ENCODE measurements at regions not wholly inside any gene's neighbourhood (a gene's known extent, or its start where the extent isn't known, plus 50 kb on each side); places are given as distances from the start of the nearest gene placed in this dataset.
"Not testable (repeated sequence)": the region's sequence is repeated elsewhere in the genome, so short reads cannot be mapped to it uniquely, and the experiment has no call there.

- Histone ChIP-seq H2AFZ (ENCODE audit: low read length) (no peak overlapping the region), H3K14ac (ENCODE audit: insufficient read depth, low read length) (no peak overlapping the region), H3K27me3 (ENCODE audit: insufficient read depth, low read length) (no peaks in the 10 kb centered on the region), H2BK15ac (ENCODE audit: low read depth, low read length) (no peak overlapping the region), H3K79me1 (ENCODE audit: insufficient read depth, low read depth, low read length, poor library complexity, severe bottlenecking) (no peaks in the 10 kb centered on the region), H2BK20ac (ENCODE audit: low read depth, low read length, poor library complexity, severe bottlenecking) (no peak overlapping the region), H3T11ph (ENCODE audit: low read length) (no peak overlapping the region), H3K4me2 (ENCODE audit: insufficient read depth, insufficient read length, low read length) (no peak overlapping the region), H3K27ac (ENCODE audit: insufficient read length, low read depth, low read length) (no peak overlapping the region), H2AK5ac (ENCODE audit: insufficient read length, low read length) (no peak overlapping the region), H3K4ac (ENCODE audit: low read depth, low read length) (no peak overlapping the region), H3K23ac (ENCODE audit: insufficient read length, low read depth, low read length) (no peak overlapping the region), H3K9me3 (ENCODE audit: control insufficient read depth, low read depth, low read length) (peaks cover 6% of the 10 kb centered on the region), H3K23me2 (ENCODE audit: insufficient read length, low read depth, low read length, poor library complexity, severe bottlenecking) (no peaks in the 10 kb centered on the region), H4K20me1 (ENCODE audit: control insufficient read depth, insufficient read depth, insufficient read length) (no peaks in the 10 kb centered on the region), H3K18ac (ENCODE audit: insufficient read length, low read depth, low read length) (no peak overlapping the region), H4K5ac (ENCODE audit: insufficient read length, low read depth, low read length) (no peak overlapping the region), H4K8ac (replicated peaks; ENCODE audit: insufficient read length, low read depth, low read length) (no peak overlapping the region), H3K4me1 (ENCODE audit: insufficient read depth, low read length) (no peaks in the 10 kb centered on the region), H4K91ac (ENCODE audit: insufficient read length, low read depth, low read length) (no peak overlapping the region), H3K56ac (ENCODE audit: insufficient read length, low read depth, low read length) (no peak overlapping the region), H3K9ac (ENCODE audit: extremely low read depth, insufficient read length, low read length) (no peak overlapping the region), H2BK12ac (ENCODE audit: insufficient read length, low read depth, low read length) (no peak overlapping the region), H3K79me2 (ENCODE audit: insufficient read depth, low read length) (no peaks in the 10 kb centered on the region), H2BK5ac (ENCODE audit: insufficient read length, low read length) (no peak overlapping the region), H2BK120ac (ENCODE audit: low read depth, low read length, poor library complexity, severe bottlenecking) (no peak overlapping the region)
- DNase-seq = no peak
- no peak for TF ChIP-seq CTCF (conservative IDR thresholded peaks at IDR 0.05)
- no peak overlapping the region for H3K4me3 Mint-ChIP-seq
- H3K4me1 Mint-ChIP-seq = no peaks in the 10 kb centered on the region
- H3K9me3 Mint-ChIP-seq = peaks cover 5 to 7% of the 10 kb centered on the region in 2 experiments; a peak in 3 of 5 replicates
- H3K27ac Mint-ChIP-seq = no peak overlapping the region
- peaks cover 0 to 8% (median 0%) of the 10 kb centered on the region in 3 experiments; a peak in 1 of 7 replicates for H3K36me3 Mint-ChIP-seq (ENCODE audit: insufficient read depth in 1 of 3, low read depth in 3 of 3)
- no peaks in the 10 kb centered on the region; the same call in none of the 2 replicates for H3K27me3 Mint-ChIP-seq (ENCODE audit: low read depth)
Observed at GRCh38 chr12:59396519-59396918, 199.3 kb upstream of the SLC16A7 start.

GRCh38 chr12:59395310-59395709 is 200.5 kb upstream of the SLC16A7 start:
- H3K79me2 ChIP-seq (ENCODE audit: insufficient read depth, low read length); H3K79me1 ChIP-seq (ENCODE audit: insufficient read depth, low read depth, low read length, poor library complexity, severe bottlenecking); H3K23me2 ChIP-seq (ENCODE audit: insufficient read length, low read depth, low read length, poor library complexity, severe bottlenecking); H3K27me3 ChIP-seq (ENCODE audit: insufficient read depth, low read length); H3K4me3 Mint-ChIP-seq; H3T11ph ChIP-seq (ENCODE audit: low read length); H3K14ac ChIP-seq (ENCODE audit: insufficient read depth, low read length); H2BK120ac ChIP-seq (ENCODE audit: low read depth, low read length, poor library complexity, severe bottlenecking); H2BK15ac ChIP-seq (ENCODE audit: low read depth, low read length); DNase-seq; H3K18ac ChIP-seq (ENCODE audit: insufficient read length, low read depth, low read length); H3K4ac ChIP-seq (ENCODE audit: low read depth, low read length); H4K91ac ChIP-seq (ENCODE audit: insufficient read length, low read depth, low read length); H2BK5ac ChIP-seq (ENCODE audit: insufficient read length, low read length); H4K5ac ChIP-seq (ENCODE audit: insufficient read length, low read depth, low read length); H3K27ac Mint-ChIP-seq; H3K36me3 Mint-ChIP-seq (ENCODE audit: insufficient read depth in 1 of 3, low read depth in 3 of 3); H2AFZ ChIP-seq (ENCODE audit: low read length); H2BK12ac ChIP-seq (ENCODE audit: insufficient read length, low read depth, low read length); H3K27me3 Mint-ChIP-seq (ENCODE audit: low read depth); H3K4me2 ChIP-seq (ENCODE audit: insufficient read depth, insufficient read length, low read length); H3K9ac ChIP-seq (ENCODE audit: extremely low read depth, insufficient read length, low read length); H4K20me1 ChIP-seq (ENCODE audit: control insufficient read depth, insufficient read depth, insufficient read length); H3K23ac ChIP-seq (ENCODE audit: insufficient read length, low read depth, low read length); H3K27ac ChIP-seq (ENCODE audit: insufficient read length, low read depth, low read length); H3K4me1 ChIP-seq (ENCODE audit: insufficient read depth, low read length); H3K9me3 ChIP-seq (ENCODE audit: control insufficient read depth, low read depth, low read length); H2BK20ac ChIP-seq (ENCODE audit: low read depth, low read length, poor library complexity, severe bottlenecking); H3K56ac ChIP-seq (ENCODE audit: insufficient read length, low read depth, low read length); H2AK5ac ChIP-seq (ENCODE audit: insufficient read length, low read length); H4K8ac ChIP-seq (replicated peaks; ENCODE audit: insufficient read length, low read depth, low read length); H3K4me1 Mint-ChIP-seq: not testable (repeated sequence)
- H3K9me3 Mint-ChIP-seq = peaks cover 11 to 12% of the 10 kb centered on the region in 2 experiments; a peak in 4 of 5 replicates
